WTC11 (cell line): ENCODE measurements at regions not wholly inside any gene's neighbourhood (a gene's known extent, or its start where the extent isn't known, plus 50 kb on each side); places are given as distances from the start of the nearest gene placed in this dataset.

Experiments used
- ATAC-seq: fragments of 200-7000 bp; cut with Tn5 transposase; 2 replicates; pipeline ENCODE4 v1.10.0; 2021; ENCODE audit warnings: mild to moderate bottlenecking, moderate library complexity
- CTCF ChIA-PET: fragments of 300-600 bp; sonication (Branson Sonifier 250); formaldehyde crosslinking; loops from one replicate; lab custom pipeline; 2021; ENCODE audit warnings: antibody characterized with exemption; lab: Charles Lee
- POLR2A ChIA-PET: fragments of 350-600 bp; sonication (Branson Sonifier 250); formaldehyde crosslinking; loops from one replicate; lab custom pipeline; 2021; ENCODE audit warnings: antibody characterized with exemption; lab: Charles Lee
- DNase-seq: peaks from one replicate; pipeline ENCODE4 v3.0.0; 2021; ENCODE audit warnings: low spot score
- H3K27ac Mint-ChIP-seq: 2 replicates; pipeline ENCODE4 v1.8.0; 2021; ENCODE audit warnings: mixed read lengths
- H3K27me3 Mint-ChIP-seq: 2 replicates; pipeline ENCODE4 v1.8.0; 2021; ENCODE audit warnings: low read depth, mild to moderate bottlenecking, moderate library complexity, mixed read lengths
- H3K36me3 Mint-ChIP-seq: 2 replicates; pipeline ENCODE4 v1.8.0; 2021; ENCODE audit warnings: mixed read lengths
- H3K4me1 Mint-ChIP-seq: 2 replicates; pipeline ENCODE4 v1.8.0; 2022; ENCODE audit warnings: mixed read lengths
- H3K4me3 Mint-ChIP-seq: 2 replicates; pipeline ENCODE4 v1.8.0; 2021; ENCODE audit warnings: mild to moderate bottlenecking, moderate library complexity, mixed read lengths
- H3K9me3 Mint-ChIP-seq: 2 replicates; pipeline ENCODE4 v1.8.0; 2021; ENCODE audit warnings: mixed read lengths
- CREB1 ChIP-seq: sonication (generic); formaldehyde crosslinking; IDR thresholded peaks from 2 replicates; pipeline ENCODE4 v1.8.0; 2023; ENCODE audit warnings: mild to moderate bottlenecking, missing genetic modification reagents
- CREM ChIP-seq: sonication (generic); formaldehyde crosslinking; IDR thresholded peaks from 2 replicates; pipeline ENCODE4 v1.8.1; 2022; ENCODE audit warnings: mild to moderate bottlenecking, missing genetic modification reagents, moderate library complexity
- ELF4 ChIP-seq: sonication (generic); formaldehyde crosslinking; IDR thresholded peaks from 2 replicates; pipeline ENCODE4 v1.8.1; 2022; ENCODE audit warnings: low read depth, mild to moderate bottlenecking, moderate library complexity, missing genetic modification reagents
- FOXJ3 ChIP-seq: sonication (generic); formaldehyde crosslinking; IDR thresholded peaks from 2 replicates; pipeline ENCODE4 v1.9.0; 2021; ENCODE audit warnings: missing genetic modification reagents, mild to moderate bottlenecking, borderline replicate concordance
- FOXK1 ChIP-seq: sonication (generic); formaldehyde crosslinking; IDR thresholded peaks from 2 replicates; pipeline ENCODE4 v1.8.0; 2022; ENCODE audit warnings: mild to moderate bottlenecking, moderate library complexity, missing genetic modification reagents
- GABPB1 ChIP-seq: sonication (generic); formaldehyde crosslinking; IDR thresholded peaks from 2 replicates; pipeline ENCODE4 v1.8.1; 2023; ENCODE audit warnings: mild to moderate bottlenecking, missing genetic modification reagents
- MYBL2 ChIP-seq: sonication (generic); formaldehyde crosslinking; IDR thresholded peaks from 2 replicates; pipeline ENCODE4 v1.8.1; 2023; ENCODE audit warnings: mild to moderate bottlenecking, moderate library complexity, missing genetic modification reagents
- NR1H2 ChIP-seq: sonication (generic); formaldehyde crosslinking; IDR thresholded peaks from 2 replicates; pipeline ENCODE4 v1.9.0; 2021; ENCODE audit warnings: mild to moderate bottlenecking, moderate library complexity, missing genetic modification reagents
- PRRX2 ChIP-seq: fragments of 250-450 bp; sonication (Bioruptor Pico); IDR thresholded peaks from 2 replicates; pipeline ENCODE4 v1.8.0; 2021; ENCODE audit warnings: mild to moderate bottlenecking
- RELA ChIP-seq: sonication (generic); formaldehyde crosslinking; IDR thresholded peaks from 2 replicates; pipeline ENCODE4 v1.8.1; 2022; ENCODE audit warnings: missing genetic modification reagents, mild to moderate bottlenecking, borderline replicate concordance
- TEAD1 ChIP-seq: sonication (generic); formaldehyde crosslinking; IDR thresholded peaks from 2 replicates; pipeline ENCODE4 v1.8.0; 2022; ENCODE audit warnings: mild to moderate bottlenecking, missing genetic modification reagents
- TEAD4 ChIP-seq: sonication (generic); formaldehyde crosslinking; IDR thresholded peaks from 2 replicates; pipeline ENCODE4 v1.8.0; 2022; ENCODE audit warnings: mild to moderate bottlenecking, missing genetic modification reagents
- ZNF317 ChIP-seq: sonication (generic); formaldehyde crosslinking; IDR thresholded peaks from 2 replicates; pipeline ENCODE4 v1.8.1; 2023; ENCODE audit warnings: low read depth, mild to moderate bottlenecking, moderate library complexity, missing genetic modification reagents, borderline replicate concordance
- ZNF423 ChIP-seq: fragments of 250-450 bp; sonication (Bioruptor Pico); IDR thresholded peaks from 2 replicates; pipeline ENCODE4 v2.1.2; 2022; ENCODE audit warnings: mild to moderate bottlenecking, moderate library complexity
- TF ChIP-seq, protein P1 (sequence below): sonication (generic); formaldehyde crosslinking; IDR thresholded peaks from 2 replicates; pipeline ENCODE4 v1.8.1; 2023; ENCODE audit warnings: mild to moderate bottlenecking, missing genetic modification reagents, moderate library complexity
- TF ChIP-seq, protein P2 (sequence below): fragments of 250-450 bp; sonication (Bioruptor Pico); IDR thresholded peaks from 2 replicates; pipeline ENCODE4 v1.9.0; 2021; ENCODE audit warnings: mild to moderate bottlenecking
- TF ChIP-seq, protein P3 (sequence below): sonication (generic); formaldehyde crosslinking; IDR thresholded peaks from 2 replicates; pipeline ENCODE4 v1.8.0; 2022; ENCODE audit warnings: mild to moderate bottlenecking, missing genetic modification reagents
- TF ChIP-seq, protein P4 (sequence below): fragments of 250-450 bp; sonication (Bioruptor Pico); IDR thresholded peaks from 2 replicates; pipeline ENCODE4 v1.8.0; 2021; ENCODE audit warnings: mild to moderate bottlenecking
- TF ChIP-seq, protein P5 (sequence below): fragments of 250-450 bp; sonication (Bioruptor Pico); IDR thresholded peaks from 2 replicates; pipeline ENCODE4 v2.1.2; 2022; ENCODE audit warnings: mild to moderate bottlenecking, moderate library complexity
- TF ChIP-seq, protein P6 (sequence below): sonication (generic); formaldehyde crosslinking; IDR thresholded peaks from 2 replicates; pipeline ENCODE4 v1.8.1; 2022; ENCODE audit warnings: low read depth, mild to moderate bottlenecking, moderate library complexity, missing genetic modification reagents, borderline replicate concordance

DNA sequence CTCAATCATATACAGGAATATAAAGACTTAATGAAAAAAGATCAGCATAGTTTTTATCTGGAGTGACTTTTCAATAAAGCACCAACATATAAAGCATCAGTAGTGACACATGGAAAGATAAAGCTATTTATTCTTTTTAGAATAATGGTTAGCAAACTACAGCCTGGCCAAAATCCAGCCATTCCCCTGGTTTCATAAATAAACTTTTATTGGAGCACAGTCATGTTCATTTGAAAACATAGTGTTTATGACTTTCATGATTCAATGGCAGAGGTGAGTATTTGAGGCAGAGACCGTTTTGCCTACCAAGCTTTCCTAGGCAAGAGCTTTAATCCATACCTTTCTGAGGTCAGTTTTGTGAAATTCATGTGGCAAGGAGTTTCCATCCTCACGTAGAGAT lies 153.5 kb downstream of the RPS12 start:
- Mint-ChIP-seq H3K4me1 (peaks cover 29% of the 10 kb centered on the region), H3K4me3 (no peak overlapping the region), H3K36me3 (no peaks in the 10 kb centered on the region), H3K9me3 (no peaks in the 10 kb centered on the region), H3K27me3 (no peaks in the 10 kb centered on the region), H3K27ac (no peak overlapping the region)
- TF ChIP-seq CREB1 (CRISPR knock-in tag) (no peak), TEAD1 (CRISPR knock-in tag) (no peak), CREM (CRISPR knock-in tag) (no peak), ELF4 (CRISPR knock-in tag) (no peak), ZNF317 (CRISPR knock-in tag) (no peak), NR1H2 (CRISPR knock-in tag) (no peak)
- TF ChIP-seq, protein P1, sequence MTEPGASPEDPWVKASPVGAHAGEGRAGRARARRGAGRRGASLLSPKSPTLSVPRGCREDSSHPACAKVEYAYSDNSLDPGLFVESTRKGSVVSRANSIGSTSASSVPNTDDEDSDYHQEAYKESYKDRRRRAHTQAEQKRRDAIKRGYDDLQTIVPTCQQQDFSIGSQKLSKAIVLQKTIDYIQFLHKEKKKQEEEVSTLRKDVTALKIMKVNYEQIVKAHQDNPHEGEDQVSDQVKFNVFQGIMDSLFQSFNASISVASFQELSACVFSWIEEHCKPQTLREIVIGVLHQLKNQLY (CRISPR knock-in tag) = no peak
- TF ChIP-seq, protein P2, sequence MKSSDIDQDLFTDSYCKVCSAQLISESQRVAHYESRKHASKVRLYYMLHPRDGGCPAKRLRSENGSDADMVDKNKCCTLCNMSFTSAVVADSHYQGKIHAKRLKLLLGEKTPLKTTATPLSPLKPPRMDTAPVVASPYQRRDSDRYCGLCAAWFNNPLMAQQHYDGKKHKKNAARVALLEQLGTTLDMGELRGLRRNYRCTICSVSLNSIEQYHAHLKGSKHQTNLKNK (CRISPR knock-in tag) = no peak
- TF ChIP-seq, protein P3, sequence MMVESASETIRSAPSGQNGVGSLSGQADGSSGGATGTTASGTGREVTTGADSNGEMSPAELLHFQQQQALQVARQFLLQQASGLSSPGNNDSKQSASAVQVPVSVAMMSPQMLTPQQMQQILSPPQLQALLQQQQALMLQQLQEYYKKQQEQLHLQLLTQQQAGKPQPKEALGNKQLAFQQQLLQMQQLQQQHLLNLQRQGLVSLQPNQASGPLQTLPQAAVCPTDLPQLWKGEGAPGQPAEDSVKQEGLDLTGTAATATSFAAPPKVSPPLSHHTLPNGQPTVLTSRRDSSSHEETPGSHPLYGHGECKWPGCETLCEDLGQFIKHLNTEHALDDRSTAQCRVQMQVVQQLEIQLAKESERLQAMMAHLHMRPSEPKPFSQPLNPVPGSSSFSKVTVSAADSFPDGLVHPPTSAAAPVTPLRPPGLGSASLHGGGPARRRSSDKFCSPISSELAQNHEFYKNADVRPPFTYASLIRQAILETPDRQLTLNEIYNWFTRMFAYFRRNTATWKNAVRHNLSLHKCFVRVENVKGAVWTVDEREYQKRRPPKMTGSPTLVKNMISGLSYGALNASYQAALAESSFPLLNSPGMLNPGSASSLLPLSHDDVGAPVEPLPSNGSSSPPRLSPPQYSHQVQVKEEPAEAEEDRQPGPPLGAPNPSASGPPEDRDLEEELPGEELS (CRISPR knock-in tag) = no peak
- no peak for ATAC-seq
- DNase-seq = no peak
- CTCF ChIA-PET = no interaction called here
- POLR2A ChIA-PET = no interaction called here

DNA sequence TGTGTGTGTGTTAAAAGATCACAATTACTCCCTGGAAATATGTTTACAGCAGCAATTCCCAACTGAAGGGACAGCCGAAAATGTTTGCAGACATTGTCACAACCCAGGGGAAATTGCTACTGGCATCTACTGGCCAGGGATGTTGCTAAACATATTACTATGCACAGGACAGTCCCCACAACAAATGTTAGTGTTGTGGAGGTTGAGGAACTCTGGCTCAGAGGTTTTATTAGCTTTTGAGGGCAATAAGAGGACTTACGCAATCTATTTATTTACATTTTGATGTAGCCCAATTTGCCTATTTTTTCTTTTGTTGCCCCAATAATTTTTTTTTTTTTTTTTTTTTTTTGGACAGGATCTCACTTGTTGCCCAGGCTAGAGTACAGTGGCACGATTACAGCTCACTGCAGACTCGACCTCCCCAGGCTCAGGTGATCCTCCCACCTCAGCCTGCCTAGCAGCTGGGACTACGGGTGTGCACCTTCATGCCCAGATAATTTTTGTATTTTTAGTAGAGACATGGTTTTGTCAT lies 154.1 kb downstream of the RPS12 start:
- TF ChIP-seq RELA (CRISPR knock-in tag) (no peak), FOXJ3 (CRISPR knock-in tag) (no peak), ZNF423 (CRISPR knock-in tag) (no peak), MYBL2 (no peak), FOXK1 (CRISPR knock-in tag) (no peak), PRRX2 (CRISPR knock-in tag) (no peak), TEAD4 (CRISPR knock-in tag) (no peak), GABPB1 (CRISPR knock-in tag) (no peak)
- TF ChIP-seq, protein P4, sequence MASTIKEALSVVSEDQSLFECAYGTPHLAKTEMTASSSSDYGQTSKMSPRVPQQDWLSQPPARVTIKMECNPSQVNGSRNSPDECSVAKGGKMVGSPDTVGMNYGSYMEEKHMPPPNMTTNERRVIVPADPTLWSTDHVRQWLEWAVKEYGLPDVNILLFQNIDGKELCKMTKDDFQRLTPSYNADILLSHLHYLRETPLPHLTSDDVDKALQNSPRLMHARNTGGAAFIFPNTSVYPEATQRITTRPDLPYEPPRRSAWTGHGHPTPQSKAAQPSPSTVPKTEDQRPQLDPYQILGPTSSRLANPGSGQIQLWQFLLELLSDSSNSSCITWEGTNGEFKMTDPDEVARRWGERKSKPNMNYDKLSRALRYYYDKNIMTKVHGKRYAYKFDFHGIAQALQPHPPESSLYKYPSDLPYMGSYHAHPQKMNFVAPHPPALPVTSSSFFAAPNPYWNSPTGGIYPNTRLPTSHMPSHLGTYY = no peak
- TF ChIP-seq, protein P5, sequence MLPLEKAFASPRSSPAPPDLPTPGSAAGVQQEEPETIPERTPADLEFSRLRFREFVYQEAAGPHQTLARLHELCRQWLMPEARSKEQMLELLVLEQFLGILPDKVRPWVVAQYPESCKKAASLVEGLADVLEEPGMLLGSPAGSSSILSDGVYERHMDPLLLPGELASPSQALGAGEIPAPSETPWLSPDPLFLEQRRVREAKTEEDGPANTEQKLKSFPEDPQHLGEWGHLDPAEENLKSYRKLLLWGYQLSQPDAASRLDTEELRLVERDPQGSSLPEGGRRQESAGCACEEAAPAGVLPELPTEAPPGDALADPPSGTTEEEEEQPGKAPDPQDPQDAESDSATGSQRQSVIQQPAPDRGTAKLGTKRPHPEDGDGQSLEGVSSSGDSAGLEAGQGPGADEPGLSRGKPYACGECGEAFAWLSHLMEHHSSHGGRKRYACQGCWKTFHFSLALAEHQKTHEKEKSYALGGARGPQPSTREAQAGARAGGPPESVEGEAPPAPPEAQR = no peak
- TF ChIP-seq, protein P6, sequence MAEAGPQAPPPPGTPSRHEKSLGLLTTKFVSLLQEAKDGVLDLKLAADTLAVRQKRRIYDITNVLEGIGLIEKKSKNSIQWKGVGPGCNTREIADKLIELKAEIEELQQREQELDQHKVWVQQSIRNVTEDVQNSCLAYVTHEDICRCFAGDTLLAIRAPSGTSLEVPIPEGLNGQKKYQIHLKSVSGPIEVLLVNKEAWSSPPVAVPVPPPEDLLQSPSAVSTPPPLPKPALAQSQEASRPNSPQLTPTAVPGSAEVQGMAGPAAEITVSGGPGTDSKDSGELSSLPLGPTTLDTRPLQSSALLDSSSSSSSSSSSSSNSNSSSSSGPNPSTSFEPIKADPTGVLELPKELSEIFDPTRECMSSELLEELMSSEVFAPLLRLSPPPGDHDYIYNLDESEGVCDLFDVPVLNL (CRISPR knock-in tag) = no peak
- CTCF ChIA-PET = interaction anchor here (1.9 kb wide), 1 partner anchor 31 kb away, joined by 4 read pairs; no protein-coding TSS in a partner anchor
- Mint-ChIP-seq H3K27ac (no peak overlapping the region), H3K4me3 (no peak overlapping the region), H3K4me1 (peaks cover 32% of the 10 kb centered on the region), H3K9me3 (no peaks in the 10 kb centered on the region), H3K27me3 (no peaks in the 10 kb centered on the region), H3K36me3 (no peaks in the 10 kb centered on the region)
- POLR2A ChIA-PET = no interaction called here
- ATAC-seq (no peak), DNase-seq (no peak)
